A549 (cell line): ENCODE measurements at regions not wholly inside any gene's neighbourhood (a gene's known extent, or its start where the extent isn't known, plus 50 kb on each side); places are given as distances from the start of the nearest gene placed in this dataset.

Experiments used
- CBX2 ChIP-seq: fragments of 200-600 bp; sonication (generic); IDR thresholded peaks from 2 replicates; pipeline ENCODE4 v1.6.1; 2016; ENCODE audit warnings: low read depth, mild to moderate bottlenecking, borderline replicate concordance
- CTCF ChIP-seq: fragments of >200 bp; sonication (Bioruptor Twin); formaldehyde crosslinking; IDR thresholded peaks from 3 replicates; pipeline ENCODE4 v1.5.1; 2016
- EP300 ChIP-seq, 2 experiments: fragments of >200 bp; sonication (Bioruptor Twin); formaldehyde crosslinking; IDR thresholded peaks; 2 replicates in 1 of 2; 3 replicates in 1 of 2; pipeline ENCODE4 v1.6.1; 2016 to 2017
- MAX ChIP-seq: IDR thresholded peaks from 2 replicates; pipeline ENCODE4 v1.6.1; 2012
- MYC ChIP-seq: IDR thresholded peaks from 2 replicates; pipeline ENCODE4 v1.6.1; 2012; ENCODE audit warnings: mild to moderate bottlenecking, inconsistent platforms, low read length, improper control_type of control experiment, borderline replicate concordance
- PBX3 ChIP-seq: IDR thresholded peaks from 2 replicates; pipeline ENCODE4 v1.6.1; 2012
- POLR2A ChIP-seq: IDR thresholded peaks from 2 replicates; pipeline ENCODE4 v1.6.1; 2012; ENCODE audit warnings: mild to moderate bottlenecking, low read length
- RARB ChIP-seq: fragments of 250-450 bp; sonication (Bioruptor Pico); IDR thresholded peaks from 2 replicates; pipeline ENCODE4 v1.8.0; 2021; ENCODE audit warnings: mild to moderate bottlenecking, moderate library complexity
- REST ChIP-seq: fragments of 200-600 bp; sonication (generic); IDR thresholded peaks from 2 replicates; pipeline ENCODE4 v1.6.1; 2016; ENCODE audit warnings: antibody characterized with exemption, mild to moderate bottlenecking, moderate library complexity
- SMC3 ChIP-seq: fragments of >200 bp; sonication (Bioruptor Twin); formaldehyde crosslinking; IDR thresholded peaks from 3 replicates; pipeline ENCODE4 v1.6.1; 2018; ENCODE audit warnings: inconsistent platforms
- USF2 ChIP-seq: fragments of 450-650 bp; IDR thresholded peaks from 2 replicates; pipeline ENCODE4 v1.6.1; 2014; ENCODE audit warnings: antibody characterized with exemption
- ZFP36 ChIP-seq: fragments of 450-650 bp; IDR thresholded peaks from 2 replicates; pipeline ENCODE4 v1.6.1; 2014; ENCODE audit warnings: borderline replicate concordance; ENCODE audit not compliant: partially characterized antibody

- TF ChIP-seq USF2 = no peak
- TF ChIP-seq CTCF = no peak
- no peak for TF ChIP-seq ZFP36
- no peak for TF ChIP-seq RARB (CRISPR knock-in tag)
- no peak for TF ChIP-seq POLR2A
- no peak for TF ChIP-seq SMC3
- no peak for TF ChIP-seq CBX2
- no peak for TF ChIP-seq MYC
- no peak for TF ChIP-seq PBX3
- TF ChIP-seq REST = no peak
- TF ChIP-seq MAX = no peak
- TF ChIP-seq EP300 (IDR thresholded peaks at IDR 0.05) = no peak
These were observed 211.8 kb downstream of the EPHA4 start for GRCh38 chr2:221360312-221360711.
